Calu3 (cell line): ENCODE measurements at regions not wholly inside any gene's neighbourhood (a gene's known extent, or its start where the extent isn't known, plus 50 kb on each side); places are given as distances from the start of the nearest gene placed in this dataset.

Experiments used
- BruUV-seq: library from RNA; stranded (reverse); fragments of 400-500 nt; replicated peaks from 2 replicates; lab custom pipeline; 2021; lab: Mats Ljungman, UMichigan
- CTCF ChIA-PET: fragments of 300-600 bp; sonication (Branson Sonifier 250); formaldehyde crosslinking; loops from one replicate; lab custom pipeline; 2022; ENCODE audit warnings: antibody characterized with exemption; lab: Charles Lee
- DNase-seq: peaks from one replicate; pipeline ENCODE4 v3.0.0; 2022
- H3K27ac Mint-ChIP-seq: one replicate; pipeline ENCODE4 v1.8.0; 2022; ENCODE audit warnings: mixed read lengths; ENCODE audit not compliant: unreplicated experiment
- H3K27me3 Mint-ChIP-seq: one replicate; pipeline ENCODE4 v1.8.0; 2022; ENCODE audit warnings: mixed read lengths; ENCODE audit not compliant: unreplicated experiment
- H3K36me3 Mint-ChIP-seq: one replicate; pipeline ENCODE4 v1.8.0; 2022; ENCODE audit warnings: mild to moderate bottlenecking, moderate library complexity, mixed read lengths; ENCODE audit not compliant: insufficient read depth, unreplicated experiment
- H3K4me1 Mint-ChIP-seq: one replicate; pipeline ENCODE4 v1.8.0; 2022; ENCODE audit warnings: mild to moderate bottlenecking, low read depth, mixed read lengths; ENCODE audit not compliant: unreplicated experiment
- H3K4me3 Mint-ChIP-seq: one replicate; pipeline ENCODE4 v1.8.0; 2022; ENCODE audit warnings: mild to moderate bottlenecking, low read depth, moderate library complexity, mixed read lengths; ENCODE audit not compliant: unreplicated experiment
- H3K9me3 Mint-ChIP-seq: one replicate; pipeline ENCODE4 v1.8.0; 2022; ENCODE audit warnings: low read depth, mixed read lengths; ENCODE audit not compliant: unreplicated experiment
- CTCF ChIP-seq: fragments of 200-600 bp; IDR thresholded peaks from one replicate; pipeline ENCODE4 v1.8.0; 2022; ENCODE audit warnings: antibody characterized with exemption; ENCODE audit not compliant: unreplicated experiment
- intact Hi-C: fragments of 100-400 bp; cut with micrococcal nuclease; formaldehyde crosslinking; loops from one replicate; pipeline ENCODE4 v1.10.0; 2022; ENCODE audit not compliant: unreplicated experiment

- H3K27me3 Mint-ChIP-seq = peaks cover 43% of the 10 kb centered on the region
- H3K36me3 Mint-ChIP-seq = no peaks in the 10 kb centered on the region
- H3K9me3 Mint-ChIP-seq = no peaks in the 10 kb centered on the region
- no peak for DNase-seq
- no TSS peak for BruUV-seq
- intact Hi-C loops = no loop called here
- H3K4me3 Mint-ChIP-seq = no peak overlapping the region
- no peak for TF ChIP-seq CTCF
- no peak overlapping the region for H3K27ac Mint-ChIP-seq
- CTCF ChIA-PET = no interaction called here
- no peaks in the 10 kb centered on the region for H3K4me1 Mint-ChIP-seq
Measured at GRCh38 chr4:24330573-24330972, 253.8 kb downstream of the DHX15 start.

- no peak overlapping the region for H3K27ac Mint-ChIP-seq
- H3K4me1 Mint-ChIP-seq = no peaks in the 10 kb centered on the region
- BruUV-seq = no TSS peak
- no peaks in the 10 kb centered on the region for H3K36me3 Mint-ChIP-seq
- TF ChIP-seq CTCF = no peak
- no peak for DNase-seq
- no peak overlapping the region for H3K4me3 Mint-ChIP-seq
- intact Hi-C loops = no loop called here
- CTCF ChIA-PET = no interaction called here
- H3K27me3 Mint-ChIP-seq = peaks cover 47% of the 10 kb centered on the region
- H3K9me3 Mint-ChIP-seq = no peaks in the 10 kb centered on the region
Measured at GRCh38 chr4:24330172-24330571, 254.2 kb downstream of the DHX15 start.

- no TSS peak for BruUV-seq
- Mint-ChIP-seq H3K27ac (no peak overlapping the region), H3K4me1 (no peaks in the 10 kb centered on the region), H3K4me3 (no peak overlapping the region), H3K9me3 (no peaks in the 10 kb centered on the region), H3K27me3 (peaks cover 47% of the 10 kb centered on the region), H3K36me3 (no peaks in the 10 kb centered on the region)
- intact Hi-C loops = no loop called here
- CTCF ChIA-PET = no interaction called here
- TF ChIP-seq CTCF = no peak
- DNase-seq = no peak
Measured at GRCh38 chr4:24328711-24329110, 255.6 kb downstream of the DHX15 start.

- Mint-ChIP-seq H3K36me3 (no peaks in the 10 kb centered on the region), H3K4me1 (no peaks in the 10 kb centered on the region), H3K9me3 (no peaks in the 10 kb centered on the region), H3K4me3 (no peak overlapping the region), H3K27me3 (peaks cover 47% of the 10 kb centered on the region), H3K27ac (no peak overlapping the region)
- no peak for TF ChIP-seq CTCF
- intact Hi-C loops = no loop called here
- DNase-seq = no peak
- CTCF ChIA-PET = no interaction called here
- no TSS peak for BruUV-seq
Measured at GRCh38 chr4:24328310-24328709, 256.0 kb downstream of the DHX15 start.
